Lower leg skin (tissue), 3 donors: ENCODE measurements at regions not wholly inside any gene's neighbourhood (a gene's known extent, or its start where the extent isn't known, plus 50 kb on each side); places are given as distances from the start of the nearest gene placed in this dataset.

ENCODE experiments used
- POLR2A ChIP-seq, 2 donors: fragments of 450-650 bp; IDR thresholded peaks; one replicate each; pipeline ENCODE4 v1.6.1; 2016 to 2017; ENCODE audit warnings: antibody characterized with exemption in 2 of 2, mild to moderate bottlenecking in 1 of 2, moderate library complexity in 1 of 2
- TF ChIP-seq, protein P1 (sequence below), 3 donors: fragments of 450-650 bp; IDR thresholded peaks; one replicate each; pipeline ENCODE4 v1.5.1; 2016; ENCODE audit warnings: antibody characterized with exemption in 3 of 3, mild to moderate bottlenecking in 3 of 3, moderate library complexity in 2 of 3

DNA sequence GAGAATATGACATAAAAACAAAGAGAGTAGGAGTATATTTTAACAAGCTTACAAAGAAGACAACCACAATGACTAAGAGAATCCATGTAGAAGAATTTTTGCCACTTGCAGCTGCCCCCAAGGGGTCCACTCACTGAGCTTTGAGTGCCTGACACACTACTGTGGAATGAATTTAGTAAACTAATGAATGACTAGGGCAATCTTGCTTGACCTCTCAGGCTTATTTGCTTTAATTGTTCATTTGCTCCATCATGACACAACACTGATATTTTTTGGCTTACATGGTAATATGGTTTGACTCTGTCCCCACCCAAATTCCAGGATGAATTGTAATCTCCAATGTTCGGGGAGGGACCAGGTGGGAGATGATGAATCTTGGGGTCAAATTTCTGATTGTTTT lies 249.1 kb upstream of the FAR2 start:
- no peak for TF ChIP-seq POLR2A (IDR thresholded peaks at IDR 0.05)
- TF ChIP-seq, protein P1, sequence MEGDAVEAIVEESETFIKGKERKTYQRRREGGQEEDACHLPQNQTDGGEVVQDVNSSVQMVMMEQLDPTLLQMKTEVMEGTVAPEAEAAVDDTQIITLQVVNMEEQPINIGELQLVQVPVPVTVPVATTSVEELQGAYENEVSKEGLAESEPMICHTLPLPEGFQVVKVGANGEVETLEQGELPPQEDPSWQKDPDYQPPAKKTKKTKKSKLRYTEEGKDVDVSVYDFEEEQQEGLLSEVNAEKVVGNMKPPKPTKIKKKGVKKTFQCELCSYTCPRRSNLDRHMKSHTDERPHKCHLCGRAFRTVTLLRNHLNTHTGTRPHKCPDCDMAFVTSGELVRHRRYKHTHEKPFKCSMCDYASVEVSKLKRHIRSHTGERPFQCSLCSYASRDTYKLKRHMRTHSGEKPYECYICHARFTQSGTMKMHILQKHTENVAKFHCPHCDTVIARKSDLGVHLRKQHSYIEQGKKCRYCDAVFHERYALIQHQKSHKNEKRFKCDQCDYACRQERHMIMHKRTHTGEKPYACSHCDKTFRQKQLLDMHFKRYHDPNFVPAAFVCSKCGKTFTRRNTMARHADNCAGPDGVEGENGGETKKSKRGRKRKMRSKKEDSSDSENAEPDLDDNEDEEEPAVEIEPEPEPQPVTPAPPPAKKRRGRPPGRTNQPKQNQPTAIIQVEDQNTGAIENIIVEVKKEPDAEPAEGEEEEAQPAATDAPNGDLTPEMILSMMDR (IDR thresholded peaks at IDR 0.05): no peak
